ENCODE measurements at regions not wholly inside any gene's neighbourhood (a gene's known extent, or its start where the extent isn't known, plus 50 kb on each side); places are given as distances from the start of the nearest gene placed in this dataset.

DNA sequence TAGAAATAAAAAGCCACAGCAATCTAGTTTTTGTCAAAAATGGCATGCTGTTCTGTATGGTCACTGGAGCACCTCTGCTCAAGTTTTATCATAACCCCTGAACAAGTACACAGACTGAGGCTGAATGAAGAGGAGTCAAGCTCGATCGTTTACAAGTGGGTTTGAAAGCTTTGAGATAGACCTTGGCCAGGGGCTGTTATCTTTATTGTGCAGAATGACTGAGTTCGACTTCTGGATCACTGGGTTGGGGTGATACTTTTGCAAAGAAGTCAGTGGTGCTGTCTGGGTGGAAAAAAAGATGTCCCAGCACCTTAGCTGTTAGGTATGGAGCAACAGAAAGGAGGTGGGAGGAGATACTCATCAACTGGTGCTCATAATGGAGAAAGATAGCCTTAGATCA, 446.0 kb downstream of the HACE1 start:
- Histone ChIP-seq H3K27me3 (ENCODE audit: control insufficient read depth in 4 of 4, insufficient read depth in 4 of 4, low read length in 3 of 4) (peaks cover 0 to 9% (median 0%) of the 10 kb centered on the region in 4 donors), H3K36me3 (ENCODE audit: control insufficient read depth in 4 of 4, insufficient read depth in 3 of 4, low read depth in 1 of 4, low read length in 3 of 4) (no peaks in the 10 kb centered on the region), H3K27ac (ENCODE audit: low read depth in 1 of 2, low read length in 2 of 2) (no peak overlapping the region), H3K4me1 (ENCODE audit: control insufficient read depth in 4 of 4, insufficient read depth in 4 of 4, low read length in 3 of 4) (no peaks in the 10 kb centered on the region), H3K9me3 (ENCODE audit: control insufficient read depth in 4 of 4, low read length in 3 of 4) (no peaks in the 10 kb centered on the region), H3K4me3 (ENCODE audit: low read depth in 1 of 3, low read length in 3 of 3) (no peak overlapping the region), H3K9ac (ENCODE audit: low read depth in 1 of 2, low read length in 2 of 2) (no peak overlapping the region)
- no peak for DNase-seq (ENCODE audit: low spot score)
- TF ChIP-seq, protein P1, sequence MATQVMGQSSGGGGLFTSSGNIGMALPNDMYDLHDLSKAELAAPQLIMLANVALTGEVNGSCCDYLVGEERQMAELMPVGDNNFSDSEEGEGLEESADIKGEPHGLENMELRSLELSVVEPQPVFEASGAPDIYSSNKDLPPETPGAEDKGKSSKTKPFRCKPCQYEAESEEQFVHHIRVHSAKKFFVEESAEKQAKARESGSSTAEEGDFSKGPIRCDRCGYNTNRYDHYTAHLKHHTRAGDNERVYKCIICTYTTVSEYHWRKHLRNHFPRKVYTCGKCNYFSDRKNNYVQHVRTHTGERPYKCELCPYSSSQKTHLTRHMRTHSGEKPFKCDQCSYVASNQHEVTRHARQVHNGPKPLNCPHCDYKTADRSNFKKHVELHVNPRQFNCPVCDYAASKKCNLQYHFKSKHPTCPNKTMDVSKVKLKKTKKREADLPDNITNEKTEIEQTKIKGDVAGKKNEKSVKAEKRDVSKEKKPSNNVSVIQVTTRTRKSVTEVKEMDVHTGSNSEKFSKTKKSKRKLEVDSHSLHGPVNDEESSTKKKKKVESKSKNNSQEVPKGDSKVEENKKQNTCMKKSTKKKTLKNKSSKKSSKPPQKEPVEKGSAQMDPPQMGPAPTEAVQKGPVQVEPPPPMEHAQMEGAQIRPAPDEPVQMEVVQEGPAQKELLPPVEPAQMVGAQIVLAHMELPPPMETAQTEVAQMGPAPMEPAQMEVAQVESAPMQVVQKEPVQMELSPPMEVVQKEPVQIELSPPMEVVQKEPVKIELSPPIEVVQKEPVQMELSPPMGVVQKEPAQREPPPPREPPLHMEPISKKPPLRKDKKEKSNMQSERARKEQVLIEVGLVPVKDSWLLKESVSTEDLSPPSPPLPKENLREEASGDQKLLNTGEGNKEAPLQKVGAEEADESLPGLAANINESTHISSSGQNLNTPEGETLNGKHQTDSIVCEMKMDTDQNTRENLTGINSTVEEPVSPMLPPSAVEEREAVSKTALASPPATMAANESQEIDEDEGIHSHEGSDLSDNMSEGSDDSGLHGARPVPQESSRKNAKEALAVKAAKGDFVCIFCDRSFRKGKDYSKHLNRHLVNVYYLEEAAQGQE (IDR thresholded peaks at IDR 0.05): no peak
- no peak for TF ChIP-seq FOXA2 (IDR thresholded peaks at IDR 0.05)
- TF ChIP-seq MAX (IDR thresholded peaks at IDR 0.05): no peak
- TF ChIP-seq CTCF (IDR thresholded peaks at IDR 0.05; ENCODE audit: low read depth, low read length, missing input control): no peak
- TF ChIP-seq HNF4G (IDR thresholded peaks at IDR 0.05): no peak
- TF ChIP-seq ATF3 (IDR thresholded peaks at IDR 0.05): no peak
- TF ChIP-seq NR2F2 (IDR thresholded peaks at IDR 0.05): no peak
- no peak for TF ChIP-seq YY1 (IDR thresholded peaks at IDR 0.05)
- no peak for TF ChIP-seq FOXA1 (IDR thresholded peaks at IDR 0.05)
- TF ChIP-seq GABPA (IDR thresholded peaks at IDR 0.05 in 1 of 2, conservative IDR thresholded peaks at IDR 0.05 in 1 of 2): no peak
- no peak for TF ChIP-seq ZBTB33 (IDR thresholded peaks at IDR 0.05)
- no peak for TF ChIP-seq RXRA (IDR thresholded peaks at IDR 0.05)
- 57% methylated on average over 3 of the region's 3 CpGs for WGBS

- H3K27ac ChIP-seq (ENCODE audit: low read depth in 1 of 2, low read length in 2 of 2): no peak overlapping the region
- no peak for DNase-seq (ENCODE audit: low spot score)
- H3K36me3 ChIP-seq (ENCODE audit: control insufficient read depth in 4 of 4, insufficient read depth in 3 of 4, low read depth in 1 of 4, low read length in 3 of 4): no peaks in the 10 kb centered on the region
- no peaks in the 10 kb centered on the region for H3K4me1 ChIP-seq (ENCODE audit: control insufficient read depth in 4 of 4, insufficient read depth in 4 of 4, low read length in 3 of 4)
- H3K27me3 ChIP-seq (ENCODE audit: control insufficient read depth in 4 of 4, insufficient read depth in 4 of 4, low read length in 3 of 4): peaks cover 0 to 5% (median 0%) of the 10 kb centered on the region in 4 donors
- 82% methylated on average over 6 of the region's 6 CpGs for WGBS
- H3K9ac ChIP-seq (ENCODE audit: low read depth in 1 of 2, low read length in 2 of 2): no peak overlapping the region
- no peaks in the 10 kb centered on the region for H3K9me3 ChIP-seq (ENCODE audit: control insufficient read depth in 4 of 4, low read length in 3 of 4)
- no peak overlapping the region for H3K4me3 ChIP-seq (ENCODE audit: low read depth in 1 of 3, low read length in 3 of 3)
- no peak for TF ChIP-seq TAF1 (conservative IDR thresholded peaks at IDR 0.05)
- TF ChIP-seq MAX (IDR thresholded peaks at IDR 0.05): no peak
- no peak for TF ChIP-seq GABPA (IDR thresholded peaks at IDR 0.05 in 1 of 2, conservative IDR thresholded peaks at IDR 0.05 in 1 of 2)
- no peak for TF ChIP-seq FOXA2 (IDR thresholded peaks at IDR 0.05)
- no peak for TF ChIP-seq YY1 (IDR thresholded peaks at IDR 0.05)
- TF ChIP-seq RAD21 (IDR thresholded peaks at IDR 0.05): no peak
- no peak for TF ChIP-seq RXRA (IDR thresholded peaks at IDR 0.05)
- no peak for TF ChIP-seq FOXA1 (IDR thresholded peaks at IDR 0.05)
- no peak for TF ChIP-seq ZBTB33 (IDR thresholded peaks at IDR 0.05)
- TF ChIP-seq EGR1 (IDR thresholded peaks at IDR 0.05; ENCODE audit: low read depth in 2 of 2): no peak
- no peak for TF ChIP-seq HNF4A (conservative IDR thresholded peaks at IDR 0.05)
- TF ChIP-seq, protein P1 (IDR thresholded peaks at IDR 0.05): no peak
- TF ChIP-seq ATF3 (IDR thresholded peaks at IDR 0.05): no peak
- TF ChIP-seq NR2F2 (IDR thresholded peaks at IDR 0.05): no peak
Measured at GRCh38 chr6:104411302-104411701, 448.4 kb downstream of the HACE1 start.

Measured in liver (tissue), 8 donors.